H9 (cell line): ENCODE measurements at regions not wholly inside any gene's neighbourhood (a gene's known extent, or its start where the extent isn't known, plus 50 kb on each side); places are given as distances from the start of the nearest gene placed in this dataset.
A peak's percentile ranks its signal among the peaks of the same experiment; 100 is the strongest.

Experiments used
- DNase-seq: peaks from one replicate; pipeline ENCODE4 v3.0.0-alpha.2; 2017
- H2AFZ ChIP-seq: one replicate; pipeline ENCODE4 v1.6.1; 2013; ENCODE audit warnings: mild to moderate bottlenecking, low read length, control low read depth, moderate library complexity
- H2AK5ac ChIP-seq: 2 replicates; pipeline ENCODE4 v1.6.1; 2013; ENCODE audit warnings: low read length, control low read depth, mixed read lengths; ENCODE audit not compliant: insufficient read length
- H2BK120ac ChIP-seq: one replicate; pipeline ENCODE4 v1.6.1; 2013; ENCODE audit warnings: low read depth, mild to moderate bottlenecking, low read length, control low read depth, inconsistent platforms; ENCODE audit not compliant: poor library complexity, severe bottlenecking
- H2BK12ac ChIP-seq: 2 replicates; pipeline ENCODE4 v1.6.1; 2013; ENCODE audit warnings: low read length, control low read depth, mixed read lengths, low read depth; ENCODE audit not compliant: insufficient read length
- H2BK15ac ChIP-seq: 2 replicates; pipeline ENCODE4 v1.6.1; 2013; ENCODE audit warnings: low read depth, low read length, control low read depth
- H2BK20ac ChIP-seq: one replicate; pipeline ENCODE4 v1.6.1; 2013; ENCODE audit warnings: low read depth, mild to moderate bottlenecking, low read length, control low read depth, inconsistent platforms; ENCODE audit not compliant: poor library complexity, severe bottlenecking
- H2BK5ac ChIP-seq: 2 replicates; pipeline ENCODE4 v1.6.1; 2013; ENCODE audit warnings: low read length, control low read depth, mixed read lengths; ENCODE audit not compliant: insufficient read length
- H3K14ac ChIP-seq: 2 replicates; pipeline ENCODE4 v1.6.1; 2013; ENCODE audit warnings: low read length, control low read depth; ENCODE audit not compliant: insufficient read depth
- H3K18ac ChIP-seq: 2 replicates; pipeline ENCODE4 v1.6.1; 2013; ENCODE audit warnings: low read depth, mild to moderate bottlenecking, mixed read lengths, low read length, control low read depth; ENCODE audit not compliant: insufficient read length
- H3K23ac ChIP-seq: 2 replicates; pipeline ENCODE4 v1.6.1; 2013; ENCODE audit warnings: low read length, control low read depth, mixed read lengths, low read depth; ENCODE audit not compliant: insufficient read length
- H3K23me2 ChIP-seq: 2 replicates; pipeline ENCODE4 v1.6.1; 2013; ENCODE audit warnings: low read depth, mild to moderate bottlenecking, mixed read lengths, low read length, control low read depth; ENCODE audit not compliant: insufficient read length, poor library complexity, severe bottlenecking
- H3K27ac ChIP-seq: 2 replicates; pipeline ENCODE4 v1.5.1; 2013; ENCODE audit warnings: low read length, control low read depth, mixed read lengths, low read depth; ENCODE audit not compliant: insufficient read length
- H3K27me3 ChIP-seq: 2 replicates; pipeline ENCODE4 v1.6.1; 2013; ENCODE audit warnings: low read length, control low read depth, inconsistent platforms; ENCODE audit not compliant: insufficient read depth
- H3K4ac ChIP-seq: 2 replicates; pipeline ENCODE4 v1.6.1; 2013; ENCODE audit warnings: low read depth, mild to moderate bottlenecking, control low read depth, inconsistent platforms, low read length, moderate library complexity
- H3K4me1 ChIP-seq: 2 replicates; pipeline ENCODE4 v1.6.1; 2013; ENCODE audit warnings: low read length, control low read depth, inconsistent platforms; ENCODE audit not compliant: insufficient read depth
- H3K4me2 ChIP-seq: 2 replicates; pipeline ENCODE4 v1.6.1; 2013; ENCODE audit warnings: low read length, control low read depth, mixed read lengths; ENCODE audit not compliant: insufficient read length, insufficient read depth
- H3K56ac ChIP-seq: 2 replicates; pipeline ENCODE4 v1.6.1; 2013; ENCODE audit warnings: low read depth, mild to moderate bottlenecking, mixed read lengths, low read length, control low read depth; ENCODE audit not compliant: insufficient read length
- H3K79me1 ChIP-seq: 2 replicates; pipeline ENCODE4 v1.6.1; 2013; ENCODE audit warnings: low read depth, mild to moderate bottlenecking, moderate library complexity, low read length, control low read depth, inconsistent platforms; ENCODE audit not compliant: insufficient read depth, poor library complexity, severe bottlenecking
- H3K79me2 ChIP-seq: 2 replicates; pipeline ENCODE4 v1.6.1; 2013; ENCODE audit warnings: low read length, control low read depth, inconsistent platforms; ENCODE audit not compliant: insufficient read depth
- H3K9ac ChIP-seq: 2 replicates; pipeline ENCODE4 v1.6.1; 2013; ENCODE audit warnings: low read length, control low read depth, mixed read lengths; ENCODE audit not compliant: insufficient read length; ENCODE audit errors: extremely low read depth
- H3K9me3 ChIP-seq: one replicate; pipeline ENCODE4 v1.6.1; 2013; ENCODE audit warnings: low read depth, low read length, inconsistent platforms; ENCODE audit not compliant: control insufficient read depth
- H3T11ph ChIP-seq: one replicate; pipeline ENCODE4 v1.6.1; 2013; ENCODE audit warnings: mild to moderate bottlenecking, low read length, control low read depth, inconsistent platforms
- H4K20me1 ChIP-seq: one replicate; pipeline ENCODE4 v1.6.1; 2013; ENCODE audit not compliant: control insufficient read depth, insufficient read length, insufficient read depth
- H4K5ac ChIP-seq: 2 replicates; pipeline ENCODE4 v1.6.1; 2013; ENCODE audit warnings: low read depth, mild to moderate bottlenecking, mixed read lengths, low read length, control low read depth; ENCODE audit not compliant: insufficient read length
- H4K8ac ChIP-seq: replicated peaks from 2 replicates; pipeline ENCODE4 v1.6.1; 2013; ENCODE audit warnings: low read length, control low read depth, mixed read lengths, low read depth; ENCODE audit not compliant: insufficient read length
- H4K91ac ChIP-seq: 2 replicates; pipeline ENCODE4 v1.6.1; 2013; ENCODE audit warnings: low read depth, mild to moderate bottlenecking, moderate library complexity, mixed read lengths, low read length, control low read depth; ENCODE audit not compliant: insufficient read length
- H3K27ac Mint-ChIP-seq, 3 experiments: 2 replicates in 2 of 3; 3 replicates in 1 of 3; pipeline ENCODE4 v1.8.0; 2020 to 2021; ENCODE audit warnings: mixed read lengths in 3 of 3, mild to moderate bottlenecking in 1 of 3, moderate library complexity in 1 of 3
- H3K27me3 Mint-ChIP-seq: 2 replicates; pipeline ENCODE4 v1.8.0; 2021; ENCODE audit warnings: low read depth, mild to moderate bottlenecking, moderate library complexity, mixed read lengths
- H3K36me3 Mint-ChIP-seq, 3 experiments: 2 replicates in 2 of 3; 3 replicates in 1 of 3; pipeline ENCODE4 v1.8.0; 2020 to 2021; ENCODE audit warnings: low read depth in 3 of 3, mixed read lengths in 3 of 3; ENCODE audit not compliant: insufficient read depth in 1 of 3
- H3K4me1 Mint-ChIP-seq, 2 experiments: 2 replicates each; pipeline ENCODE4 v1.8.0; 2020; ENCODE audit warnings: mixed read lengths in 2 of 2
- H3K4me3 Mint-ChIP-seq, 2 experiments: 2 replicates in 1 of 2; 3 replicates in 1 of 2; pipeline ENCODE4 v1.8.0; 2020 to 2021; ENCODE audit warnings: mild to moderate bottlenecking in 2 of 2, mixed read lengths in 2 of 2, moderate library complexity in 1 of 2
- H3K9me3 Mint-ChIP-seq, 2 experiments: 2 replicates in 1 of 2; 3 replicates in 1 of 2; pipeline ENCODE4 v1.8.0; 2020; ENCODE audit warnings: mild to moderate bottlenecking in 2 of 2, mixed read lengths in 2 of 2, moderate library complexity in 1 of 2
- WGBS: extraction: QIAGEN DNeasy Blood & Tissue Kit; methylation state at CpG from one replicate; pipeline ENCODE4 v1.1.7; 2013; ENCODE audit warnings: missing lambda C conversion rate, low lambda C conversion rate, mixed read lengths; ENCODE audit not compliant: insufficient read length; ENCODE audit errors: extremely low coverage; 5-methylcytosine and 5-hydroxymethylcytosine counted together
- TF ChIP-seq, protein P1 (sequence below): fragments of 200-600 bp; sonication (generic); conservative IDR thresholded peaks from 3 replicates; pipeline ENCODE4 v1.8.0; 2021; ENCODE audit warnings: antibody characterized with exemption, mild to moderate bottlenecking

DNA sequence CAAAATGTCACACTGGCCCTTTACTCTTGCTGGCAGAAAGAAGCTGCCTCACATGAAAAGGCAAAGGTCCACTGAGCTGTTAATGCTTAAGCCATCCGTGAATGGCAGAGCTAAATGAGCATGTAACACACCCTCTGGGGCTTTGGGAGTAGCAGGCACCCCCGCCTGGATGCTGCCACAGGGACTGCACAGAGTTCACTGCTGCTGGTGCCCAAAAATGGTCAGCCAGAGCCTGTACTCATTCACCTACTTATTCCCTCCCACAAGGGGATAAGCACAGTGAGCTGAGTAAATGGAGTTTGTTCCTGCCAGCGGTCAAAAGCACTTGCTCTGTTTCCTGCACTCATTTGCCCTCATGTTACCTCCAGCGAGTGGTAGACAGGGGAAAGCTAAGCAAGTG is 374.0 kb upstream of the STEAP1 start:
- Histone ChIP-seq H4K5ac (no peak overlapping the region), H2BK12ac (no peak overlapping the region), H2AFZ (no peak overlapping the region), H3K27ac (no peak overlapping the region), H3K14ac (no peak overlapping the region; the same call in 1 of the 2 replicates), H3K56ac (no peak overlapping the region), H3K23me2 (no peaks in the 10 kb centered on the region), H3K27me3 (no peaks in the 10 kb centered on the region), H3K9me3 (no peaks in the 10 kb centered on the region), H2BK20ac (no peak overlapping the region), H2BK15ac (no peak overlapping the region), H3K9ac (no peak overlapping the region), H3K4me1 (no peaks in the 10 kb centered on the region), H2AK5ac (no peak overlapping the region), H2BK120ac (no peak overlapping the region), H3K18ac (no peak overlapping the region), H3K79me1 (no peaks in the 10 kb centered on the region), H3K4ac (no peak overlapping the region), H4K20me1 (no peaks in the 10 kb centered on the region), H2BK5ac (no peak overlapping the region), H3K79me2 (no peaks in the 10 kb centered on the region), H4K8ac (no peak overlapping the region), H3T11ph (no peak overlapping the region), H3K23ac (no peak overlapping the region), H3K4me2 (no peak overlapping the region), H4K91ac (no peak overlapping the region)
- no peaks in the 10 kb centered on the region for H3K9me3 Mint-ChIP-seq
- peak; percentile 20 for DNase-seq
- H3K4me3 Mint-ChIP-seq = no peak overlapping the region
- H3K27me3 Mint-ChIP-seq = no peaks in the 10 kb centered on the region; the same call in 1 of the 2 replicates
- no peak overlapping the region for H3K27ac Mint-ChIP-seq
- TF ChIP-seq, protein P1, sequence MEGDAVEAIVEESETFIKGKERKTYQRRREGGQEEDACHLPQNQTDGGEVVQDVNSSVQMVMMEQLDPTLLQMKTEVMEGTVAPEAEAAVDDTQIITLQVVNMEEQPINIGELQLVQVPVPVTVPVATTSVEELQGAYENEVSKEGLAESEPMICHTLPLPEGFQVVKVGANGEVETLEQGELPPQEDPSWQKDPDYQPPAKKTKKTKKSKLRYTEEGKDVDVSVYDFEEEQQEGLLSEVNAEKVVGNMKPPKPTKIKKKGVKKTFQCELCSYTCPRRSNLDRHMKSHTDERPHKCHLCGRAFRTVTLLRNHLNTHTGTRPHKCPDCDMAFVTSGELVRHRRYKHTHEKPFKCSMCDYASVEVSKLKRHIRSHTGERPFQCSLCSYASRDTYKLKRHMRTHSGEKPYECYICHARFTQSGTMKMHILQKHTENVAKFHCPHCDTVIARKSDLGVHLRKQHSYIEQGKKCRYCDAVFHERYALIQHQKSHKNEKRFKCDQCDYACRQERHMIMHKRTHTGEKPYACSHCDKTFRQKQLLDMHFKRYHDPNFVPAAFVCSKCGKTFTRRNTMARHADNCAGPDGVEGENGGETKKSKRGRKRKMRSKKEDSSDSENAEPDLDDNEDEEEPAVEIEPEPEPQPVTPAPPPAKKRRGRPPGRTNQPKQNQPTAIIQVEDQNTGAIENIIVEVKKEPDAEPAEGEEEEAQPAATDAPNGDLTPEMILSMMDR = no peak
- no peaks in the 10 kb centered on the region for H3K36me3 Mint-ChIP-seq
- no CpG with 5 or more reads among the region's 4 CpGs for WGBS
- no peaks in the 10 kb centered on the region for H3K4me1 Mint-ChIP-seq
